T-helper 2 cell treated with Interferon-gamma antibody and Interleukin-4, amounts not matched to agents 5 μg/mL and 100 μg/mL, for 36 hours (primary cell): ENCODE measurements at regions not wholly inside any gene's neighbourhood (a gene's known extent, or its start where the extent isn't known, plus 50 kb on each side); places are given as distances from the start of the nearest gene placed in this dataset.

Experiments used
- DNase-seq: peaks from one replicate; pipeline ENCODE4 v3.0.0; 2021; ENCODE audit warnings: low spot score
- H3K27ac Mint-ChIP-seq: one replicate; pipeline ENCODE4 v1.8.0; 2021; ENCODE audit warnings: mild to moderate bottlenecking, mixed read lengths
- H3K27me3 Mint-ChIP-seq: one replicate; pipeline ENCODE4 v1.8.0; 2021; ENCODE audit warnings: low read depth, mixed read lengths
- H3K36me3 Mint-ChIP-seq: one replicate; pipeline ENCODE4 v1.8.0; 2021; ENCODE audit warnings: low read depth, mixed read lengths
- H3K4me1 Mint-ChIP-seq: one replicate; pipeline ENCODE4 v1.8.0; 2021; ENCODE audit warnings: low read depth, mixed read lengths
- H3K4me3 Mint-ChIP-seq: one replicate; pipeline ENCODE4 v1.8.0; 2022; ENCODE audit warnings: mild to moderate bottlenecking, moderate library complexity, mixed read lengths
- H3K9me3 Mint-ChIP-seq: one replicate; pipeline ENCODE4 v1.8.0; 2021; ENCODE audit warnings: mixed read lengths

DNA sequence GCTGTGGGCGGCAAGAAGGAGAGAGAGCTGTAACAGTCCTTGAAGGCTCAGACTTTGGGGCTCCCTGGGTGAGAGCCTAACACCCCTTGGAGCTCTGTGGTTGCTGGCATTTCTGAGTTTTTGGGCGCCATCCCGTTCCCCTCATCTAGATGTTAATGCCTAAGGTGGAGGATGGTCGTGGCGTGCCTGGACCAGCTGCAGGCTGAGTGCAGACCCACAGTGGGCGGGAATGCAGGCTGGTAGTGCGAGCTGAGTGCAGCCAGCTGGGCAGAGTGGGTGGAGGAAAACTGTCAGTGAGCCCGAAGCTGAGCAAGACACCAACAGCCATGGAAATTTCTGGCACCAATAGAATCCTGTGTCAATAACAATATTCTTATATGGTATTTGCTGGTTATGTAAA, 403.0 kb downstream of the ANKRD7 start:
- Mint-ChIP-seq H3K36me3 (no peaks in the 10 kb centered on the region), H3K9me3 (peaks cover 4% of the 10 kb centered on the region), H3K4me3 (no peak overlapping the region), H3K27ac (no peak overlapping the region), H3K27me3 (no peaks in the 10 kb centered on the region), H3K4me1 (no peaks in the 10 kb centered on the region)
- no peak for DNase-seq

DNA sequence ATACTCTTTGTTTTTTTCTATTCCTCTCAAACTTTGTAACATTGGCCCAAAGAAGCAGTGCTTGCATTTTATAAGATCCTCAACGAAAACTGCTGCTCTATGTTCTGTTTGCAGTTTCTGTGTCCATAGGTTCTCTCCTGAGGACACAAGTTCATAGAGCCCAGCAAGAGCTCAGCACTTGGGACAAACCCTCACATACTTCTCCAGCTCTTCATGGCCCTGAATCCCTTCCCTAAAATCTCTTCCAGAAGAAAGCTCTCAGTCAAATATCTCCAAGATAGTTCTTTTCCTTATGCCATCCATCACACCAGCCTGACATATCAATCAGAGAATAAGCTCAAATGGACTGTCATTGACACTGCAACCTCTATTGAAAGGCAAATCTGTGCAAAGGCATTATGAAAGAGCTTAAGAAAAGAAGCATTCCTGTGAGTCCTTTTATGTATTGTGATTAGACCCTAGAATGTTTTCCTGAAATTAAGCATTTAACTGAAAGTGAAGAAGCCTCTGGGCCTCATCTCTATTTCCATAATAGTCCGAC, 405.5 kb downstream of the ANKRD7 start:
- H3K36me3 Mint-ChIP-seq, result no peaks in the 10 kb centered on the region
- H3K9me3 Mint-ChIP-seq, result peaks cover 4% of the 10 kb centered on the region
- H3K27ac Mint-ChIP-seq, result no peak overlapping the region
- DNase-seq, result no peak
- H3K4me3 Mint-ChIP-seq, result no peak overlapping the region
- no peaks in the 10 kb centered on the region for H3K4me1 Mint-ChIP-seq
- no peaks in the 10 kb centered on the region for H3K27me3 Mint-ChIP-seq

DNA sequence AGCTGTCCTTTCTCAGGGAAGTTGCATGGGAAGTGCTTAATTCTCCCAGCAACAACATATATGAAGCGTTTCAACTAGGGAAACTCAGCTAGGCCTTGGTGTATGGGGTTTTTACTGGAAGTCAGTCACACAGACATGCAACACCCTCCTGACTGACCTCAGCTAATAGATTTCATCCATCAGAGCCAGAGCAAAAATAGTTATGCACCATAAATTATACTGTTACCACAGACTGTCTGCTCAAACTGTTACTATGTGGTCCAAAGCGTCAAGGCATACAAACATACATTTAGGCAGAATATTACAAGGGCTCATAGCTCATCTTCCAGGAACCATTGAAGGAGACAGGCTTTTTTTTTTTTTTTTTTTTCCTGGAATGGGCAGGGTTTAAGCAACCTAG, 417.9 kb downstream of the ANKRD7 start:
- Mint-ChIP-seq H3K9me3 (no peaks in the 10 kb centered on the region), H3K27me3 (no peaks in the 10 kb centered on the region), H3K4me1 (no peaks in the 10 kb centered on the region), H3K36me3 (no peaks in the 10 kb centered on the region), H3K4me3 (no peak overlapping the region), H3K27ac (no peak overlapping the region)
- no peak for DNase-seq

DNA sequence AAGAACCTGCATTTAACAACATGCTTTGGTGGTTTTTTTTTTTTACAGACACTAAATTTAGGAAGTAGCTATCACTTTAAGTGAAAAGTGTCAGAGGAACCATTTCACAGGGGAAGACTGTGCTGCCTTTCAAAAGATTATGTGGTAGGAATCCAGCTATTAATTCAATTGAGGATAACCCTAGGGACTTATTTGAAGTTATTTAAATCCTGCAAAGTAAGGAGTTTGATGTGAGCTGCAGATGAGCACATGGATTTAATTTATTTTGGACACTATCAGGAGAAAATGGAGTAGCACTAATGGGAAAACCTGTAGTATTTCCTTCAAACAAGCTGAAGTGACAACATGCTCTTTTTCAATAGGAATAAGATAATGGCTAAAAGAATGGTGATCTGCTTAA, 419.8 kb downstream of the ANKRD7 start:
- no peaks in the 10 kb centered on the region for H3K4me1 Mint-ChIP-seq

DNA sequence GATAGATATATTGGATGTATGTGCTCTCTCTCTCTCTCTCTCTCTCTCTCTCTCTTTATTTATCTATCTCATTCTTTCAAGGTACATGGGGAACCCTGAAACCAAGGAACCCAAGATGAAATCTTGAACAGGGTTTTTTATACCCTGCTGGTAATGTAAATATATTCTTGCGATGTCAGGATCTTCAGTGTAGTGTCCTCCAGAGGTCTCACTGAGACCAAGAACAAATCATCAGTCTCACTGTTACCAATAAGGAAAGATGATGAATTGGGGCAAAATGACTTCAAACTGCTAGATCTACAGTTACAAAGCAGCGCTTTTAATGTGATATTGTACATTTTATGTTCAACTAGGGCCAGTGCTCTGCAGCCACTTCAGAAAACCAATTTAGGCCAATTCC, 423.5 kb downstream of the ANKRD7 start:
- Mint-ChIP-seq H3K27ac (no peak overlapping the region), H3K36me3 (no peaks in the 10 kb centered on the region), H3K9me3 (no peaks in the 10 kb centered on the region), H3K27me3 (no peaks in the 10 kb centered on the region), H3K4me1 (no peaks in the 10 kb centered on the region), H3K4me3 (no peak overlapping the region)
- DNase-seq, result no peak

More for the DNA sequence above, 419.8 kb downstream of the ANKRD7 start:
- H3K4me3 Mint-ChIP-seq, result no peak overlapping the region
- H3K27me3 Mint-ChIP-seq, result no peaks in the 10 kb centered on the region
- no peak overlapping the region for H3K27ac Mint-ChIP-seq
- DNase-seq, result no peak
- H3K9me3 Mint-ChIP-seq, result no peaks in the 10 kb centered on the region
- no peaks in the 10 kb centered on the region for H3K36me3 Mint-ChIP-seq

DNA sequence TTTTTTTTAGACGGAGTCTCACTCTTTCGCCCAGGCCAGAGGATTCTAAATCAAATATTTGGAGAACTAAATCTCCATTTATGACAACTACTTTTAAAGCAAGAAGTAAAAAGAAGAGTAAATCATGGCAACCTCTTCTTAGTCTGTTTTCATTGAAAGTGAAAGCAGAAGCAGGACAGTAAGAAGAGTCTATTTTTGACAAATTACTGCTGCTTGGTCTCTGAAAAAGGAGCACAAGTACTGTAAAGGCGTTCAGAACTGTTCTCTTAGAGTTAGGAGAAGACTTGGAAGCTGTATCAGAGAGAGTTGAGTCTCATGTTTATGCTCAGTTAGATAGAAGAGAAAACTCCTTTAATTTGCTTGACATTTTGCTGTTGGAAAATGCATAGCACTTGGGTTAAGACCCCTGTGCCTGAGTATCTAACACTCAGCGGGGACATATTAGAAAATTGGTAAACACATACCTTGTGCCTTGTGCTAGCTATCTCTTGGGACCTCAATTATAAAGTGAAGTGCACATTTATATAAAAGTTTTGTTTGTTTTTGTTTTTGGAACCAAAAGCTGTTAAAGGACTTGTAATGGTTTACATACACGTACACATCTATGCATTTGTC, 433.0 kb downstream of the ANKRD7 start:
- Mint-ChIP-seq H3K27ac (no peak overlapping the region), H3K4me3 (no peak overlapping the region), H3K9me3 (no peaks in the 10 kb centered on the region), H3K27me3 (no peaks in the 10 kb centered on the region), H3K4me1 (no peaks in the 10 kb centered on the region), H3K36me3 (no peaks in the 10 kb centered on the region)
- DNase-seq, result no peak

DNA sequence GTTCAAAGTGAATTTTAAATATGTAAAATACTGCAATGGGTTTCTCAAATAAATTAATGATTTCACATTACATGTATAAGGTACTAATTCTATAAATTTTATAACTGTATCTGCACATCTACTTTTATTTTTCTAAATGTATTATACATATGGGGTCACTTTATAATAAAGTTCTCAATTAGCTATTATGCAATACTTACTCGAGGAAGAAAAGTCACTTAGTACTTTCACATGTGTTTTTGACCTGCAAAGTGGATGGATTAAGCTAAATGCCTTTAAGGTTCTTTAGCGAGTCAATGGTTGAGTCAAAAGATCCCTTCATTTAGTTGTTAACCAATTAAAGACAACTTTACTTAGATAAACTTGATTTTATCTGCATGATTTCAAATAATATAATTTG, 437.8 kb downstream of the ANKRD7 start:
- Mint-ChIP-seq H3K36me3 (no peaks in the 10 kb centered on the region), H3K4me3 (no peak overlapping the region), H3K9me3 (no peaks in the 10 kb centered on the region), H3K27me3 (no peaks in the 10 kb centered on the region), H3K27ac (no peak overlapping the region), H3K4me1 (no peaks in the 10 kb centered on the region)
- no peak for DNase-seq

DNA sequence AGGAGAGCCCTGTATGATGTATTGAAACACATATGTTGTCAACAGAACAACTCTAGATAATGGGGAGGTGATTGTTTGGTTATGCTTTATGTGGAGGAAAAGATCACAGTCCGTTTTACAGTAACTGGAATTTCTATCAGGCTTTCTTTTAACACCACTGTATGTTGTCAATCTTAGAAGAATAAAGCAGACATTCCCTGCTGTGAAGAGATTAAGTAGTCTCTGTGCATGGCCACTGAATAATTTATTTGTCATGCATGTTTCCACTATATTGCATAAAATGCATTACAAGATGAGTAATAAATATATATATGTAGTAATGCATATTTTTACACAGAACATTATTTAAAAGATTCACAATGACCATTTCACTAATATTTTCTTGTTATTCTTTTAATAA, 440.0 kb downstream of the ANKRD7 start:
- Mint-ChIP-seq H3K9me3 (no peaks in the 10 kb centered on the region), H3K27ac (no peak overlapping the region), H3K36me3 (no peaks in the 10 kb centered on the region), H3K4me1 (no peaks in the 10 kb centered on the region), H3K4me3 (no peak overlapping the region), H3K27me3 (no peaks in the 10 kb centered on the region)
- DNase-seq, result no peak

DNA sequence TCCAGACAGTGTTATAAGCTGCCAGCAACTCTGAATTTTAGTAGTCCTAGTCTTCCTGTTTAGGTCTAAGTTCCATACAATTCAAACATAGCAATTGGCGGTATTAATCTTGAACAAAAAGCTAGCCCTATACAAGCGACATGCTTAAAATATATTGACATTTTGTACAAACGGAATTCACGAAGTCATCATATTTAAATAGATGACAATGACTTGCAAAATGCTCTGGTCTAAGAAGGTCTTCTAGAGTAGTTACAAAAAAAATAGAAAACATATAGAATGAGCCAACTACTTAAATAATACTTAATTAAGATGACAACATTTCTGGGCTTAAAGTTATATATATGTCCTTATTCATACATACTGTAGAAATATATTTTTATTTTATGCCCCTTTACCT, 446.6 kb downstream of the ANKRD7 start:
- Mint-ChIP-seq H3K27me3 (no peaks in the 10 kb centered on the region), H3K36me3 (no peaks in the 10 kb centered on the region), H3K4me1 (no peaks in the 10 kb centered on the region), H3K4me3 (no peak overlapping the region), H3K9me3 (peaks cover 7% of the 10 kb centered on the region), H3K27ac (no peak overlapping the region)
- DNase-seq, result no peak

DNA sequence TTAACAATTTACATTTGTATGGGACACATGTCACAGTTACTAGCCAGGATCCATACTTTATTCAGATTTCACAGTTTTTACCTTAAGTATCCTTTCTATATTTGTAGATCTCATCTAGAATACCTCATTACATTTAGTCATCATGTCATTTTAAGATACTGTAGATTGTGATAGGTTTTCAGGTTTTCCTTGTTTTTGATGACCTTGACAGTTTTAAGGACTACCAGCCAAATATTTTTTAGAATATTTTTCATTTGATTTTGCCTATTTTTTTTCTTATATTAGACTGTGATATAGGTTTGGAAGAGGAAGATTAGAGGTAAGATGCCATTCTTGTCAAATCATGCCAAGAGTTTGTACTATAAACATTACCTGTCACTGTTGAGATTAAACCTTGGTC, 460.3 kb downstream of the ANKRD7 start:
- no peaks in the 10 kb centered on the region for H3K27me3 Mint-ChIP-seq
- no peak overlapping the region for H3K27ac Mint-ChIP-seq
- no peak for DNase-seq
- no peaks in the 10 kb centered on the region for H3K36me3 Mint-ChIP-seq
- H3K9me3 Mint-ChIP-seq, result no peaks in the 10 kb centered on the region
- no peaks in the 10 kb centered on the region for H3K4me1 Mint-ChIP-seq
- no peak overlapping the region for H3K4me3 Mint-ChIP-seq

DNA sequence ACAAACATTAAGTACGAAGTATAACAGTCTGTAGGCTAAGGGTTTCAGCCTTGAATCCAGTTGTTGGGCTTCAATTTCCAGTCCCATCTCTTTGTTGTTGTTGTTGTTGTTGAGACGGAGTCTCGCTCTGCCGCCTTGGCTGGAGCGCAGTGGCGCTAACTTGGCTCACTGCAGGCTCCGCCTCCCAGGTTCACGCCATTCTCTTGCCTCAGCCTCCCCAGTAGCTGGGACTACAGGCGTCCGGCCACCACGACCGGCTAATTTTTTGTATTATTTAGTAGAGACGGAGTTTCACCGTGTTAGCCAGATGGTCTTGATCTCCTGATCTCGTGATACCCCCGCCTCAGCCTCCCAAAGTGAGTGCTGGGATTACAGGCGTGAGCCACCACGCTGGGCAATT, 464.9 kb downstream of the ANKRD7 start:
- Mint-ChIP-seq H3K27ac (no peak overlapping the region), H3K36me3 (no peaks in the 10 kb centered on the region), H3K9me3 (no peaks in the 10 kb centered on the region)

DNA sequence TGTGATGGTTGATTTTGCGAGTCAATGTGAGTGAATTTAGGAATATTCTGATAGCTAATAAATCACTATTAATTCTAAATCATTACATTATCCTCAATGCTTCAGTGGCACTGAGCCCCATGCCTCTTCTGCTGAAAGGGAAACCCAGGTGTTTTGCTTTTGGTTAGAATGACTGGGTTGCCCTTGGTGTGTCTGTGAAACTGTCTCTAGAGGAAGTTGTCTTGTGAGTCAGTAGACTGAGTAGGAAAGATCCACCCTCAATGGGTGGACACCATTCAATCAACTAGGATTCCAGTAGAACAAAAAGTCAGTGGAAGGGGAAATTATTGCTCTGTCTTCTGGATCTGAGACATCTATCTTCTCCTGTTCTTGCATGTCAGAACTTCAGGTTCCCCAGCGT, 472.4 kb downstream of the ANKRD7 start:
- no peaks in the 10 kb centered on the region for H3K36me3 Mint-ChIP-seq
- H3K9me3 Mint-ChIP-seq, result peaks cover 7% of the 10 kb centered on the region
- no peaks in the 10 kb centered on the region for H3K27me3 Mint-ChIP-seq
- DNase-seq, result no peak
- no peak overlapping the region for H3K4me3 Mint-ChIP-seq
- no peaks in the 10 kb centered on the region for H3K4me1 Mint-ChIP-seq
- H3K27ac Mint-ChIP-seq, result no peak overlapping the region

More for the DNA sequence above, 464.9 kb downstream of the ANKRD7 start:
- Mint-ChIP-seq H3K27me3 (no peaks in the 10 kb centered on the region), H3K4me1 (no peaks in the 10 kb centered on the region), H3K4me3 (no peak overlapping the region)
- no peak for DNase-seq

DNA sequence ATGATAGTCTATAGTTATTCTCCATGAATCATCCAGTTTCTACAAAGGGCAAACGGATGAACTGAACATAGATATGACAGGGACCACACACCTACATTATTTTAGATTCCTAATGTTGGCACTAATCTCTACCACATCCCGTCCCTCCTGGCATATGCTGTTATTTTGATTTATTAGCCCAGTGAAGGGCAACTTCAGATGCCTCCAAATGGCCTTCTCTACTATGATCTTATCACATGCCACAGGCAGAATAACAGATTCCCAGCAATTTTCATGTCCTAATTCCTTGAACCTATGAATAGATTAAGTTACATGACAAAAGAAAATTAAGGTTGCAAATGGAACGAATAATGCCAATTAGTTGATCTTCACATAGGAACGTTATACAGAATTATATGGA, 474.7 kb downstream of the ANKRD7 start:
- H3K9me3 Mint-ChIP-seq, result peaks cover 7% of the 10 kb centered on the region
- H3K27ac Mint-ChIP-seq, result no peak overlapping the region
- no peaks in the 10 kb centered on the region for H3K36me3 Mint-ChIP-seq
- H3K27me3 Mint-ChIP-seq, result no peaks in the 10 kb centered on the region
- H3K4me3 Mint-ChIP-seq, result no peak overlapping the region
- no peak for DNase-seq
- no peaks in the 10 kb centered on the region for H3K4me1 Mint-ChIP-seq

DNA sequence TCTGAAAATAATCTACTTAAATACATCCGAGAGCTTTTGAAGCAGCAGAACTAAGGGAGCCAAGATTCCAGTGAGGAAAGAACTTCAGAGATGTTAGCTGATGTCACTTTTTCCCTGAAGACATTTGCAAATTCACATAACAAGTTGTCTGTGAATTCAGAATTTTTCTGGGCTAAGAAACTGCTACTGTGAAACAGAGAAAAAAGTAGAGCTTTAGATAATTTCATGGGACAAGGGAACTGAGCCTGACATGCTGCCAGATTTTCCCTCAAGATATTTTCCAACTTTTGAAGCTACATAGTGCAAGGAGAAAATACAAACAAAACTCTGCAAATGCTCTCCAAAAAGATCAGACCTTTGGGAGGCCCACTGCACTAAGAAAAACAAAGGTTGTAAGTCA, 484.2 kb downstream of the ANKRD7 start:
- no peaks in the 10 kb centered on the region for H3K4me1 Mint-ChIP-seq
- DNase-seq, result no peak
- no peaks in the 10 kb centered on the region for H3K36me3 Mint-ChIP-seq
- H3K27ac Mint-ChIP-seq, result no peak overlapping the region
- no peaks in the 10 kb centered on the region for H3K27me3 Mint-ChIP-seq
- H3K4me3 Mint-ChIP-seq, result no peak overlapping the region
- H3K9me3 Mint-ChIP-seq, result no peaks in the 10 kb centered on the region

DNA sequence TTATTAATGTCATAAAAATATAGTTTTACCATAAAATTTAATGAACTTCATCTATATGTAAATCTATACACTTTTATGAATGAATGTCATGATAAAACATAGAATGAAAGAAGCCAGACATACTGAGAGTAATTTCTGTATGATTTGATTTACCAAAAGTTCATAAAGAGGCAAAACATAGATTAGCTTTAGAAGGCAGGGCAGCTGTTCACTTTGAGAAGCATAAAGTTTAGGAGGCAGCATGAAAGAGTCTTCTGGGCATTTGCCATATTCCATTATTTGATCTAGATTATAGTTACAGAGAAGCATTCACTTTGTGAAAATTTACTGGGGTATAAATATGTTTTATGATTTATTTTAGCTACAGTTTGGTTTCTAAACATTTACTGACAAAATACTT, 487.2 kb downstream of the ANKRD7 start:
- Mint-ChIP-seq H3K4me3 (no peak overlapping the region), H3K36me3 (no peaks in the 10 kb centered on the region), H3K27ac (no peak overlapping the region), H3K27me3 (no peaks in the 10 kb centered on the region), H3K4me1 (no peaks in the 10 kb centered on the region), H3K9me3 (no peaks in the 10 kb centered on the region)
- DNase-seq, result no peak
